D721Med (cell line): ENCODE measurements at regions not wholly inside any gene's neighbourhood (a gene's known extent, or its start where the extent isn't known, plus 50 kb on each side); places are given as distances from the start of the nearest gene placed in this dataset.
"Not testable (repeated sequence)": the region's sequence is repeated elsewhere in the genome, so short reads cannot be mapped to it uniquely, and the experiment has no call there.

Source experiments
- DNase-seq: peaks from one replicate; pipeline ENCODE4 v3.0.0; 2011; ENCODE audit warnings: low spot score; ENCODE audit not compliant: insufficient read length
- FAIRE-seq: peaks from 2 replicates; lab custom pipeline; 2011; peaks lifted over from hg19 to GRCh38; lab: Jason Lieb, UNC
- TF ChIP-seq, protein P1 (sequence below): IDR thresholded peaks from 2 replicates; pipeline ENCODE4 v1.5.1; 2012; ENCODE audit warnings: mild to moderate bottlenecking, control low read depth; ENCODE audit not compliant: insufficient read depth; ENCODE audit errors: missing control alignments

DNA sequence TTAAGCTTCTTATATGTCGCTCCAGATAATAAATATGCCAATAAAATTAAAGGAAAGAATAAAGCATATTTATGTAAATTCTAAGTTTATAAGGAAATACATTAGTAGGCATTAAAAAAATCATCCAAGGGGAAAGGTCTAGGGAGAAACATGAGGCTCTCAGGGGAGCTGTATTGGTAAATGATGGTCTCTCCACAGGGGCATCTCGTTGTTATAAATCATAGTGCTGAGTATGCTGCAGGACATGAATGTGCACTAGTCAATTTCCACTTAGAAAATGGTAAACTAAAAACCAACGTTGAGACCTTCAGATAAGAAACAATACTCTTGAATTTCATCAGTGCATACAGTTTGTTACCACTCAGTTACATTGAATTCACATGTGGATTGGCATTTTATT lies 194.0 kb upstream of the AHR start:
- no peak for FAIRE-seq
- DNase-seq = no peak
- TF ChIP-seq, protein P1, sequence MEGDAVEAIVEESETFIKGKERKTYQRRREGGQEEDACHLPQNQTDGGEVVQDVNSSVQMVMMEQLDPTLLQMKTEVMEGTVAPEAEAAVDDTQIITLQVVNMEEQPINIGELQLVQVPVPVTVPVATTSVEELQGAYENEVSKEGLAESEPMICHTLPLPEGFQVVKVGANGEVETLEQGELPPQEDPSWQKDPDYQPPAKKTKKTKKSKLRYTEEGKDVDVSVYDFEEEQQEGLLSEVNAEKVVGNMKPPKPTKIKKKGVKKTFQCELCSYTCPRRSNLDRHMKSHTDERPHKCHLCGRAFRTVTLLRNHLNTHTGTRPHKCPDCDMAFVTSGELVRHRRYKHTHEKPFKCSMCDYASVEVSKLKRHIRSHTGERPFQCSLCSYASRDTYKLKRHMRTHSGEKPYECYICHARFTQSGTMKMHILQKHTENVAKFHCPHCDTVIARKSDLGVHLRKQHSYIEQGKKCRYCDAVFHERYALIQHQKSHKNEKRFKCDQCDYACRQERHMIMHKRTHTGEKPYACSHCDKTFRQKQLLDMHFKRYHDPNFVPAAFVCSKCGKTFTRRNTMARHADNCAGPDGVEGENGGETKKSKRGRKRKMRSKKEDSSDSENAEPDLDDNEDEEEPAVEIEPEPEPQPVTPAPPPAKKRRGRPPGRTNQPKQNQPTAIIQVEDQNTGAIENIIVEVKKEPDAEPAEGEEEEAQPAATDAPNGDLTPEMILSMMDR = no peak

DNA sequence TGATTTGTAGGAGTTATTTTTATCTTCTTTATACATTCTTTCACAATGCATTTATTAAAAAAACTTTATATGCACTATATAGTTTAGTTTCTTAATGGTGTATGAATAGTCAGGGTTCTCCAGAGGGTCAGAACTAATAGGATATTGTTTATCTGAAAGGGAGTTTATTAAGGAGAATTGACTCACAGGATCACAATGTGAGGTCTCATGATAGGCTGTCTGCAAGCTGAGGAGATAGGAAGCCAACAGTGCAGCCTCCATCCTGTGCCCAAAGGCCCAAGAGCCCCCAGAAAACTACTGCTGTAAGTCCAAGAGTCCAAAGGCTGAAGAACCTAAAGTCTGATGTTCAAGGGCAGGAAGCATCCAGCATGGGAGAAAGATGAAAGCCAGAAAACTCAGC lies 192.8 kb upstream of the AHR start:
- FAIRE-seq (no peak), DNase-seq (no peak)
- TF ChIP-seq, protein P1 = no peak

DNA sequence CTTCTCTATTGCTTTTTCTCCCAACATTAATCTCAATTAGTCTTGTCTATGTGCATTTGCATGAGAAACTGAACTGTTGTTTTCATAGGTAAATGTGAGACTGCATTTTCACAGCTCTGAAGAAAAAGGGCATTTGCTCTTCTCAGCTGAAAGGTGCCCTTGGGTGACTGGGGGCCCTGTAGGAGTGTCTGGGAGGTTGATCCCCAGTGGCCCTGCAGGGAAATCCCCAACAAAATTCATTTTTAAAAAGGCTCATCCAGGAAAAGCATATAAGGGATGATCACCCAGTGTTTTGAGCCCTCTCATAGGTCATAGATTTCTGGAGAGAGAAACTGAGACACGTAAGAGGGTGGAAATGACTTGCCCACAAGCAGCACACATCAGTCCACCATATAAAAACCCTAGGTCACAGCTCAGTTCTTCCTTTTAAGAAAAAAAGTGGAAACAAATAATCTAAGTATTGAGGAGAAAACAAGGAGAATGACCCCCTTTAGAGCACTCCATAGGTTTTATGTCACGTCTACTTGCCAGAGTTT lies 190.3 kb upstream of the AHR start:
- DNase-seq (no peak), FAIRE-seq (no peak)
- TF ChIP-seq, protein P1 = no peak

DNA sequence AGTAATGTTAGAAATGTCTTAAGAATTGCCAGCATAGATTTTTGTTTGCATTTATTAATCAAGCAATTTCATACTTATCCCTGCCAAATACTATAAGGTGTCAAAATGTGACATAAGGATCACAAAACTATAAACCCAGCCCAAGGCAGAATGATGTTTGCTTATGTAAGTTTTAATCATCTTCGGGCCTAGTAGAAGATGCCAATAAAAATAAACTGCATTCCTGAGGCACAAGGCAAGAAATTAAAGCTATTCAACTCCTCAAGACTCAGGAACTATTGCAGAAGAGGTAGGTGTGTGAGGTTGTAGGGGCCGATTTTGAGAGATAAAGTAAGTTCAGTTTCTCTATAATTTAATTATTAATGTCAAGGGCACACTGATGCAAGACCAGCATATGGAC lies 189.4 kb upstream of the AHR start:
- DNase-seq (no peak), FAIRE-seq (no peak)
- TF ChIP-seq, protein P1 = no peak

DNA sequence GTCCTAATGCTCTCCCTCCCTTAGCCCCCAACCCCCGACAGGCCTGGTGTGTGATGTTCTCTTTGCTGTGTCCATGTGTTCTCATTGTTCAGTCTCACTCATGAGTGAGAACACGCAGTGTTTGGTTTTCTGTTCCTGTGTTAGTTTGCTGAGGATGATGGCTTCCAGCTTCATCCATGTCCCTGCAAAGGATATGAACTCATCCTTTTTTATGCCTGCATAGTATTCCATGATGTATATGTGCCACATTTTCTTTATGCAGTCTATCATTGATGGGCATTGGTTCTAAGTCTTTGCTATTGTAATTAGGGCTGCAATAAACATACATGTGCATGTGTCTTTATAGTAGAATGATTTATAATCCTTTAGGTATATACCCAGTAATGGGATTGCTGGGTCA lies 184.7 kb upstream of the AHR start:
- not testable (repeated sequence) for DNase-seq, FAIRE-seq

DNA sequence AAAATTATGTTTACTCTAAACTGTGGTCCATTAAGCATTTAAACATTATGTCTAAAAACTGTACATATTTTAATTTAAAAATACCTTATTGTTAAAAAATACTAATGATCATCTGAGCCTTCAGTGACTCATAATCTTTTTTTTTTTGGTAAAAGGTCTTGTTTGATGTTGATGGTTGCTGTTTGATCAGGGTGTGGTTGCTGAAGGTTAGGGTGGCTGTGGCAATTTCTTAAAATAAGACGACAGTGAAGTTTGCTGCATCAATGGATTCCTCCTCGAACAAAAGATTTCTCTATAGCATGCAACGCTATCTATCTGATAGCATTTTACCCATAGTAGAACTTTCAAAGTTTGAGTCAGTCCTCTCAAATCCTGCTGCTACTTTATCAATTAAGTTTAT lies 180.0 kb upstream of the AHR start:
- TF ChIP-seq, protein P1 = no peak
- FAIRE-seq (no peak), DNase-seq (no peak)

DNA sequence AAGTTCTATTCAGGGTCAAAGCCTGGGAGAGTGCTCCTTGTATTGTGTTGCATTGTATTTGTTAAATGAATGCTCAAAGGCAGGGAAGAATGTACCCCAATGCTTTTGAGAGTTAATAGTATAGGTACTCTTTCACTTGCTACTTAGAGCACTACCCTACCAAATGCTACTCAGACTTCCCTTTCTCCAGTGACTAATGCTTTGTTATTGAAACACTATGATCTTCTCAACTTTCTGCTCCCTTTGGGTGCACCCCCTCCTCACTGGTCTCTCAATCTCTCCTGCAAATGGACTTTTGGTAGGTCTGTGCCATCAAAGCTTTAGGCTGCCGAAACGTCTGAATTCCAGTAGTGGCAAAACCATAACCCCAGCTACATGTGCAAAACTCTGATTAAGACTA lies 177.7 kb upstream of the AHR start:
- FAIRE-seq (no peak), DNase-seq (no peak)
- TF ChIP-seq, protein P1 = no peak

DNA sequence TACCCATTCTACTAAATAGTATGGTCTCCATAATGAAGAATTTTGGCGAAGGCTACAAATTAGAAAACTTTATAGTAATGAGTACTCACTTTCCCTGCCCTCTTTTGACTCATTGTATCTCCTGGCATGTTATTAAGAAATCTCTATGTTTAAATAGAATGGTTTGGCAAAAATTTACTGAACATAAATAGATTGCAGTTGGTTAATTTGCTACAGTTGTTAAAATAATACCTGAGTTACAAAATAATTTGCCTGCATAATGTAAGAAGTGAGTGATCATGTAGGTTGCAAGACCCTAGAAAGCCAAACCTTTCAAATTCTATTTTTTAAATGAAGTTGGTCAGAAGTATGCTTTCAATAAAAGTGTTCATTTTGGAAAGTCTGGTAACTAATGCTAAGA lies 176.8 kb upstream of the AHR start:
- TF ChIP-seq, protein P1 = no peak
- DNase-seq (no peak), FAIRE-seq (no peak)
